Mesothelial cell of epicardium (in vitro differentiated cells): ENCODE measurements at regions not wholly inside any gene's neighbourhood (a gene's known extent, or its start where the extent isn't known, plus 50 kb on each side); places are given as distances from the start of the nearest gene placed in this dataset.
A peak's percentile ranks its signal among the peaks of the same experiment; 100 is the strongest.
"Not testable (repeated sequence)": the region's sequence is repeated elsewhere in the genome, so short reads cannot be mapped to it uniquely, and the experiment has no call there.

ENCODE experiments used
- DNase-seq, 2 experiments: peaks; one replicate each; pipeline ENCODE4 v3.0.0; 2021; ENCODE audit warnings: low spot score in 2 of 2; ENCODE audit not compliant: unreplicated experiment in 2 of 2
- H3K27ac Mint-ChIP-seq: 2 replicates; pipeline ENCODE4 v1.8.0; 2021; ENCODE audit warnings: mixed read lengths
- H3K27me3 Mint-ChIP-seq: 2 replicates; pipeline ENCODE4 v1.8.0; 2021; ENCODE audit warnings: low read depth, mixed read lengths
- H3K36me3 Mint-ChIP-seq: 2 replicates; pipeline ENCODE4 v1.8.0; 2021; ENCODE audit warnings: mixed read lengths
- H3K4me1 Mint-ChIP-seq: 2 replicates; pipeline ENCODE4 v1.8.0; 2021; ENCODE audit warnings: mixed read lengths
- H3K4me3 Mint-ChIP-seq: 2 replicates; pipeline ENCODE4 v1.8.0; 2021; ENCODE audit warnings: mild to moderate bottlenecking, moderate library complexity, mixed read lengths
- H3K9me3 Mint-ChIP-seq: 2 replicates; pipeline ENCODE4 v1.8.0; 2021; ENCODE audit warnings: mixed read lengths
- TF ChIP-seq, protein P1 (sequence below): fragments of 200-600 bp; sonication (generic); IDR thresholded peaks from one replicate; pipeline ENCODE4 v1.5.0; 2021; ENCODE audit warnings: antibody characterized with exemption; ENCODE audit not compliant: unreplicated experiment

GRCh38 chr1:236343246-236343870, 50.7 kb upstream of the EDARADD start:
- Mint-ChIP-seq H3K9me3 (no peaks in the 10 kb centered on the region), H3K27me3 (peaks cover 20% of the 10 kb centered on the region), H3K36me3 (no peaks in the 10 kb centered on the region), H3K4me3 (no peak overlapping the region), H3K4me1 (peaks cover 14% of the 10 kb centered on the region), H3K27ac (peak overlapping the region; percentile 21)
- no peak for DNase-seq
- TF ChIP-seq, protein P1, sequence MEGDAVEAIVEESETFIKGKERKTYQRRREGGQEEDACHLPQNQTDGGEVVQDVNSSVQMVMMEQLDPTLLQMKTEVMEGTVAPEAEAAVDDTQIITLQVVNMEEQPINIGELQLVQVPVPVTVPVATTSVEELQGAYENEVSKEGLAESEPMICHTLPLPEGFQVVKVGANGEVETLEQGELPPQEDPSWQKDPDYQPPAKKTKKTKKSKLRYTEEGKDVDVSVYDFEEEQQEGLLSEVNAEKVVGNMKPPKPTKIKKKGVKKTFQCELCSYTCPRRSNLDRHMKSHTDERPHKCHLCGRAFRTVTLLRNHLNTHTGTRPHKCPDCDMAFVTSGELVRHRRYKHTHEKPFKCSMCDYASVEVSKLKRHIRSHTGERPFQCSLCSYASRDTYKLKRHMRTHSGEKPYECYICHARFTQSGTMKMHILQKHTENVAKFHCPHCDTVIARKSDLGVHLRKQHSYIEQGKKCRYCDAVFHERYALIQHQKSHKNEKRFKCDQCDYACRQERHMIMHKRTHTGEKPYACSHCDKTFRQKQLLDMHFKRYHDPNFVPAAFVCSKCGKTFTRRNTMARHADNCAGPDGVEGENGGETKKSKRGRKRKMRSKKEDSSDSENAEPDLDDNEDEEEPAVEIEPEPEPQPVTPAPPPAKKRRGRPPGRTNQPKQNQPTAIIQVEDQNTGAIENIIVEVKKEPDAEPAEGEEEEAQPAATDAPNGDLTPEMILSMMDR, result no peak

DNA sequence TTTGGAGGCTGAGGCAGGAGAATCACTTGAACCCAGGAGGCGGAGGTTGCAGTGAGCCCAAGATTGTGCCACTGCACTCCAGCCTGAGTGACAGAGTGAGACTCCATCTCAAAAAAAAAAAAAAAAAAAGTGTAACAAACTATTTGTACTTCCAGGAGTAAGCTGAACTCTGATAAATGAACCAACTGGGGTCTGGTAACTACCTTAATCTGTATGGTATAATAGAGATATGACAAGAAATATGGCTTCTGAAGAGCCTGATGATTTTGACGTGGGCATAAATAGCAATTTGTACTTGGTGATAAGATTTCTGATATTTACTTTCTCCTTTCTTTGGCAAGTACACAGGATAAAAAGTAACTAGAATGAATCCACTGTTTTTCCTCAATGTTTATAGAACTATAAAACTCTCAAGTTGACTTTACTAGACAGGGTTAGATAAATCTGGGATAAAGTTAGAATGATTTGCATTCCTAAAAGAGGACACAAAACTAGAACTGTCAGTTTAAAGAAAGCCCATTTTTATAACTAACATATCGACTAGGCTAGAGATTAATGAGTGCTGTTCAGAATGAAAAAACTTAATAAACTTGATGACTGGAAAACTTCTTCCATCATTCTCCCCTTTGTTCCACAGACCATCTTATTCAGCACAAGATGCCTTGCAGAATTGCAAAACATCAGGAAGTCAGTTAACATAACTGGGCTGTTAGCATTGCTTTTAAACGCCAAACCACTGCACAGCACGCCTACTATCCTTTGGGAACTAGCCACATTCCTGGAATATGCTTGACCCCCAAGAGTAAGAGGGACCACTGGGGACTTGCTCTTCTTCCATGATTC, 51.5 kb upstream of the EDARADD start:
- Mint-ChIP-seq H3K4me3 (no peak overlapping the region), H3K4me1 (peaks cover 14% of the 10 kb centered on the region), H3K27me3 (peaks cover 26% of the 10 kb centered on the region), H3K36me3 (no peaks in the 10 kb centered on the region), H3K27ac (peak overlapping the region; percentile 59), H3K9me3 (no peaks in the 10 kb centered on the region)
- TF ChIP-seq, protein P1, result no peak
- no peak for DNase-seq

GRCh38 chr1:236341298-236341697, 52.8 kb upstream of the EDARADD start:
- Mint-ChIP-seq H3K36me3 (no peaks in the 10 kb centered on the region), H3K27me3 (peaks cover 30% of the 10 kb centered on the region), H3K4me1 (peaks cover 14% of the 10 kb centered on the region), H3K9me3 (no peaks in the 10 kb centered on the region), H3K4me3 (no peak overlapping the region), H3K27ac (no peak overlapping the region)
- TF ChIP-seq, protein P1, result no peak
- DNase-seq, result no peak

DNA sequence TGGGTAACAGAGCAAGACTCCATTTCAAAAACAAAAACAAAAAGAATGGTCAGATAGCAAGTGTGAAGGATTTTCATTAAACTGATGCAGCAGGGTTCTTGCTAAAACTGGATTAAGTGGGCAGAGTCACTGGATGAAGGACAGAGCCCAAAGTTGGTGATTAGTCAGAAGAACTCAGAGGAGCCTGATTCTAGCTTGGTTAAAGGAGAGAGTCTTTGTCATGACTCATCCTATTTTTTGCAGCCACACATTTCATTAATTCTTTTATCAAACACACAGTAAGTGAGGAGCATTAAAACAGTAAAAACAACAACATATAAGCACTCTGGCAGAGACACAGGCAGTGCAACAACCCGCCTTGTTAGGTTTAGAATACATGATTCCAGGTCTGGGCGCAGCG, 56.0 kb upstream of the EDARADD start:
- Mint-ChIP-seq H3K36me3 (no peaks in the 10 kb centered on the region), H3K27ac (no peak overlapping the region), H3K4me1 (peaks cover 9% of the 10 kb centered on the region), H3K4me3 (no peak overlapping the region), H3K9me3 (no peaks in the 10 kb centered on the region), H3K27me3 (peaks cover 32% of the 10 kb centered on the region)
- DNase-seq, result no peak
- TF ChIP-seq, protein P1, result no peak

GRCh38 chr1:236336084-236336483, 54.3 kb upstream of the ERO1B start:
- peaks cover 44% of the 10 kb centered on the region for H3K27me3 Mint-ChIP-seq
- no peak overlapping the region for H3K27ac Mint-ChIP-seq
- no peak overlapping the region for H3K4me3 Mint-ChIP-seq
- no peaks in the 10 kb centered on the region for H3K9me3 Mint-ChIP-seq
- DNase-seq, result no peak
- TF ChIP-seq, protein P1, result no peak
- H3K36me3 Mint-ChIP-seq, result no peaks in the 10 kb centered on the region
- H3K4me1 Mint-ChIP-seq, result no peaks in the 10 kb centered on the region

- H3K27me3 Mint-ChIP-seq, result peaks cover 45% of the 10 kb centered on the region
- not testable (repeated sequence) for H3K4me3 Mint-ChIP-seq, H3K36me3 Mint-ChIP-seq, H3K9me3 Mint-ChIP-seq, H3K27ac Mint-ChIP-seq, H3K4me1 Mint-ChIP-seq, DNase-seq
Measured at GRCh38 chr1:236335633-236336032, 53.9 kb upstream of the ERO1B start.
